Transverse colon (tissue), 4 donors: ENCODE measurements at regions not wholly inside any gene's neighbourhood (a gene's known extent, or its start where the extent isn't known, plus 50 kb on each side); places are given as distances from the start of the nearest gene placed in this dataset.
"Not testable (repeated sequence)": the region's sequence is repeated elsewhere in the genome, so short reads cannot be mapped to it uniquely, and the experiment has no call there.

Experiments used
- DNase-seq: peaks from one replicate; pipeline ENCODE4 v3.0.0-alpha.2; 2019
- H3K27ac ChIP-seq, 4 donors: fragments of 200-600 bp; sonication (generic); 2 replicates each; pipeline ENCODE4 v1.5.1; 2016 to 2018; ENCODE audit warnings: inconsistent platforms in 4 of 4
- H3K27me3 ChIP-seq: fragments of 200-600 bp; sonication (generic); 2 replicates; pipeline ENCODE4 v1.5.1; 2017; ENCODE audit warnings: inconsistent platforms
- H3K36me3 ChIP-seq, 4 donors: fragments of 200-600 bp; sonication (generic); 2 replicates each; pipeline ENCODE4 v1.5.1; 2017 to 2019; ENCODE audit warnings: inconsistent platforms in 4 of 4
- H3K4me1 ChIP-seq, 4 donors: fragments of 200-600 bp; sonication (generic); 2 replicates each; pipeline ENCODE4 v1.5.1; 2017 to 2020; ENCODE audit warnings: inconsistent platforms in 4 of 4
- H3K4me3 ChIP-seq, 4 donors: fragments of 200-600 bp; sonication (generic); 1 replicate in 1 of 4; 2 replicates in 3 of 4; pipeline versions ENCODE4 v1.5.1 to v1.6.1; 2017 to 2019; ENCODE audit warnings: inconsistent platforms in 4 of 4
- H3K9me3 ChIP-seq, 2 donors: fragments of 200-600 bp; sonication (generic); 2 replicates each; pipeline ENCODE4 v1.5.1; 2017 to 2019; ENCODE audit warnings: inconsistent platforms in 2 of 2
- EP300 ChIP-seq: sonication (generic); formaldehyde crosslinking; IDR thresholded peaks from one replicate; pipeline ENCODE4 v1.6.1; 2017; ENCODE audit warnings: antibody characterized with exemption, low read depth
- POLR2A ChIP-seq: fragments of 450-650 bp; IDR thresholded peaks from one replicate; pipeline ENCODE4 v1.6.1; 2016; ENCODE audit warnings: antibody characterized with exemption, mild to moderate bottlenecking, moderate library complexity
- POLR2AphosphoS5 ChIP-seq, 3 donors: sonication (generic); formaldehyde crosslinking; IDR thresholded peaks; one replicate each; pipeline ENCODE4 v1.6.1; 2016; ENCODE audit warnings: antibody characterized with exemption in 3 of 3
- WGBS, 2 donors: methylation state at CpG; one replicate each; pipeline ENCODE4 v1.1.5; 2018; ENCODE audit warnings: low coverage in 1 of 2; 5-methylcytosine and 5-hydroxymethylcytosine counted together
- in situ Hi-C, 4 donors: fragments of 200-750 bp; cut with MboI; loops; one replicate each; pipeline versions ENCODE4 v1.15.0 to v1.15.1; 2017; ENCODE audit warnings: low sequenced_read_pairs in 3 of 4, low pct_ligation_motif_present in 1 of 4, low pct_unique_long_range_greater_than_20kb in 1 of 4
- intact Hi-C: fragments of 100-400 bp; cut with DNase I; formaldehyde crosslinking; loops from one replicate; pipeline ENCODE4 v1.15.1; 2023; ENCODE audit warnings: low total_unique reads
- TF ChIP-seq, protein P1 (sequence below), 5 experiments: fragments of 200-600 bp in 3 of 5; fragments of 450-650 bp in 2 of 5; sonication (generic) in 3 of 5; IDR thresholded peaks; 1 replicate in 2 of 5; 2 replicates in 3 of 5; pipeline ENCODE4 v1.5.1; 2016 to 2017; ENCODE audit warnings: antibody characterized with exemption in 5 of 5, inconsistent platforms in 3 of 5, mild to moderate bottlenecking in 2 of 5, moderate library complexity in 1 of 5

DNA sequence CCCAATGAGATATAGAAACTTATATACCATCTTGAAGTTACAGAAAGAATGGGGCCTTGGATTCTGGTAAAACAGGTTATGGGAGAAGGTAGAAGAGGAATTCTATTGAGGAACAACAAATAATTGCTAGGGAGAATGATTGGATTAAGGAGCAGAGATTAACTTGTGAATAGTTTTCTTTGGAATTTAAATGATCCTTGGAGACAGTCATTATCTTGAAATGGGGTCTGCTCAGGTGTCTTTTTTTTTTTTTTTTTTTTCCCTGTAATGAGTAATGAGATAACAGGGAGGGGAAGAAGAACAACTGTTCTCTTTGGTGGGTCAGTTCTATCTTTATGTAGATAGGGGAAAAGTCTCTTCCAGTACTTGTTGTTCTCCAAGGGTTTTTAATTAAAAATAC is 1406.0 kb downstream of the RPA4 start:
- in situ Hi-C loops (no loop called here), intact Hi-C loops (no loop called here)
- no peak overlapping the region for H3K4me3 ChIP-seq
- no peak for DNase-seq
- no peaks in the 10 kb centered on the region for H3K4me1 ChIP-seq
- no peaks in the 10 kb centered on the region for H3K27me3 ChIP-seq
- no peak for TF ChIP-seq EP300
- TF ChIP-seq POLR2AphosphoS5 (IDR thresholded peaks at IDR 0.05), result no peak
- no peak for TF ChIP-seq POLR2A
- TF ChIP-seq, protein P1, sequence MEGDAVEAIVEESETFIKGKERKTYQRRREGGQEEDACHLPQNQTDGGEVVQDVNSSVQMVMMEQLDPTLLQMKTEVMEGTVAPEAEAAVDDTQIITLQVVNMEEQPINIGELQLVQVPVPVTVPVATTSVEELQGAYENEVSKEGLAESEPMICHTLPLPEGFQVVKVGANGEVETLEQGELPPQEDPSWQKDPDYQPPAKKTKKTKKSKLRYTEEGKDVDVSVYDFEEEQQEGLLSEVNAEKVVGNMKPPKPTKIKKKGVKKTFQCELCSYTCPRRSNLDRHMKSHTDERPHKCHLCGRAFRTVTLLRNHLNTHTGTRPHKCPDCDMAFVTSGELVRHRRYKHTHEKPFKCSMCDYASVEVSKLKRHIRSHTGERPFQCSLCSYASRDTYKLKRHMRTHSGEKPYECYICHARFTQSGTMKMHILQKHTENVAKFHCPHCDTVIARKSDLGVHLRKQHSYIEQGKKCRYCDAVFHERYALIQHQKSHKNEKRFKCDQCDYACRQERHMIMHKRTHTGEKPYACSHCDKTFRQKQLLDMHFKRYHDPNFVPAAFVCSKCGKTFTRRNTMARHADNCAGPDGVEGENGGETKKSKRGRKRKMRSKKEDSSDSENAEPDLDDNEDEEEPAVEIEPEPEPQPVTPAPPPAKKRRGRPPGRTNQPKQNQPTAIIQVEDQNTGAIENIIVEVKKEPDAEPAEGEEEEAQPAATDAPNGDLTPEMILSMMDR (IDR thresholded peaks at IDR 0.05), result no peak
- no peak overlapping the region for H3K27ac ChIP-seq
- no peaks in the 10 kb centered on the region for H3K36me3 ChIP-seq
- no peaks in the 10 kb centered on the region for H3K9me3 ChIP-seq

DNA sequence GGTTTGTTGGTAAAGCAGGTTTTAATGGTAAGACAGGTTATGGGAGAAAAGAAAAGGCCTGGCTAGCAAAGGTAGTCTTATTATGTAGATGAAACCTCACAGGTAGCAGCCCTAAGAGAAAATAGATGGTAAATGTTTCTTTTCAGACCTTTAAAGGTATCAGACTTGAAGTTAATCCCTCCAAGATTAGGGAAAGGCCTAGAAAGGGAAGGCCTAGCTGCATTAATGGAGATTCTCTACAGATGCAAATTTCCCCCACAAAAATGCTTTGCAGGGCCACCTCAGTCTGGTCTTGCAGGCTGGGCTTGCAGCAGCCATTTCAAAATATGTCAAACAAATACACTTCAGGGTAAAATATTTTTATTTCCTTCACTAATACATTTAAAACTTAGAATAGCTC is 1410.6 kb downstream of the RPA4 start:
- Histone ChIP-seq H3K27me3 (no peaks in the 10 kb centered on the region), H3K36me3 (no peaks in the 10 kb centered on the region), H3K9me3 (no peaks in the 10 kb centered on the region), H3K4me3 (no peak overlapping the region), H3K27ac (no peak overlapping the region), H3K4me1 (no peaks in the 10 kb centered on the region)
- in situ Hi-C loops, result no loop called here
- intact Hi-C loops, result no loop called here
- TF ChIP-seq, protein P1 (IDR thresholded peaks at IDR 0.05), result no peak
- TF ChIP-seq POLR2AphosphoS5 (IDR thresholded peaks at IDR 0.05) (no peak), POLR2A (no peak), EP300 (no peak)
- no peak for DNase-seq

DNA sequence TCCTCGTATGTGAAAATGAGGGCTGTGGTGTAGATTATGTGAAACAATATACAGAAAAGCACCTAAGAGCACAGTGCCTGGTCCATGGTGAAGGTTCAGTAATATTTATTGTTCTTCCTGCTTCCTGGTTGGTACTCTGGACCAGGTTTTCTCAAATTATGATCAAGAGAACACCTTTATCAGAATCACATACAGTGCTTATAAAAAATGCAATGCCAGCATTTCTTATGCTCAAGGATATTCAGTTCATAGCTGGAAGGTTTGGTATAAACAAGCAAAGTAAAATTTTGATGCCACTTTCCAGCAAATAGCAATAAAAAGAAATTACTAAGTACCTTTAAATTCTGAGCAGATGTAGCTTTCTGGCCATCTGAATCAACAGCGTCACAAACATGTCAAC is 1412.4 kb downstream of the RPA4 start:
- TF ChIP-seq, protein P1 (IDR thresholded peaks at IDR 0.05), result no peak
- in situ Hi-C loops (no loop called here), intact Hi-C loops (no loop called here)
- Histone ChIP-seq H3K4me3 (no peak overlapping the region), H3K4me1 (no peaks in the 10 kb centered on the region), H3K36me3 (no peaks in the 10 kb centered on the region), H3K27me3 (no peaks in the 10 kb centered on the region), H3K9me3 (no peaks in the 10 kb centered on the region), H3K27ac (no peak overlapping the region)
- DNase-seq, result no peak
- 79% methylated on average over 2 of the region's 2 CpGs; no CpG with 5 or more reads in 1 of the 2 donors for WGBS, 2 donors

DNA sequence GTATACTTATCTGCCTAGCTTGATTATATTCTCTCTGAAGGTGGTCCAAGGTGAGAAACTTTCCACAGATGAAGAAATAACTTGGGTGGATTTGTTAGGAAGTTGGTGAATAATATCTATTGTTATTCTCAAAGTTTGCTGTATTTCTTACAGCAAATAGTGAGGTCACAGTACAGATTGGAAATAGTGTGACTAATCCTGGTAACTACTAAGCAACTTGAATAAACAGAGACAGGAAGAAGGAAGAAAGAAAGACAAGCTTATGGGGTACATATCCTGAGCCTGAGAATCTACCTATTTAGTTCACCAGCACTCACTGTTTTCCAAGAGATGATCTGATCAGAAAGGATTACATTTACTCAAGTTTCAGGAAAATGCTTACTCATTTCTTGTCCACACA is 1416.1 kb downstream of the RPA4 start:
- in situ Hi-C loops (no loop called here), intact Hi-C loops (no loop called here)
- H3K4me3 ChIP-seq, result no peak overlapping the region
- TF ChIP-seq, protein P1 (IDR thresholded peaks at IDR 0.05), result no peak
- TF ChIP-seq POLR2AphosphoS5 (IDR thresholded peaks at IDR 0.05) (no peak), POLR2A (no peak), EP300 (no peak)
- H3K36me3 ChIP-seq, result no peaks in the 10 kb centered on the region
- H3K9me3 ChIP-seq, result no peaks in the 10 kb centered on the region
- H3K4me1 ChIP-seq, result no peaks in the 10 kb centered on the region
- no peak for DNase-seq
- no peaks in the 10 kb centered on the region for H3K27me3 ChIP-seq
- no peak overlapping the region for H3K27ac ChIP-seq

DNA sequence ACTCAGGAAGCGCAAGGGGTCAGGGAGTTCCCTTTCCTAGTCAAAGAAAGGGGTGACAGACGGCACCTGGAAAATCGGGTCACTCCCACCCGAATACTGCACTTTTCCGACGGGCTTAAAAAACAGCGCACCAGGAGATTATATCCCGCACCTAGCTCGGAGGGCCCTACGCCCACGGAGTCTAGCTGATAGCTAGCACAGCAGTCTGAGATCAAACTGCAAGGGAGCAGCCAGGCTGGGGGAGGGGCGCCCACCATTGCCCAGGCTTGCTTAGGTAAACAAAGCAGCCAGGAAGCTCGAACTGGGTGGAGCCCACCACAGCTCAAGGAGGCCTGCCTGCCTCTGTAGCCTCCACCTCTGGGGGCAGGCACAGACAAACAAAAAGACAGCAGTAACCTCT is 1416.8 kb downstream of the RPA4 start:
- H3K27ac ChIP-seq, in situ Hi-C loops, H3K27me3 ChIP-seq, DNase-seq, H3K4me1 ChIP-seq, H3K36me3 ChIP-seq, intact Hi-C loops, H3K4me3 ChIP-seq, H3K9me3 ChIP-seq: not testable (repeated sequence)
- 93% methylated on average over 13 of the region's 13 CpGs; no CpG with 5 or more reads in 1 of the 2 donors for WGBS, 2 donors
